HepG2 (cell line): ENCODE measurements at regions not wholly inside any gene's neighbourhood (a gene's known extent, or its start where the extent isn't known, plus 50 kb on each side); places are given as distances from the start of the nearest gene placed in this dataset.

ENCODE experiments used
- ATAC-seq: fragments of 200-7000 bp; cut with Tn5 transposase; 3 replicates; pipeline ENCODE4 v1.9.1; 2020; ENCODE audit warnings: mild to moderate bottlenecking, moderate library complexity
- BruUV-seq: library from RNA; stranded (reverse); fragments of 400-500 nt; replicated peaks from 2 replicates; lab custom pipeline; 2021; lab: Mats Ljungman, UMichigan
- CTCF ChIA-PET: fragments of 300-600 bp; formaldehyde crosslinking; extraction: SDS; loops from one replicate; lab custom pipeline; 2021; ENCODE audit warnings: low total read pairs, inconsistent platforms, low intra/inter-chr PET ratio; lab: Yijun Ruan, JAX
- POLR2A ChIA-PET: fragments of 350-600 bp; sonication (Branson Sonifier 250); formaldehyde crosslinking; loops from one replicate; lab custom pipeline; 2020; ENCODE audit warnings: antibody characterized with exemption, inconsistent platforms; lab: Yijun Ruan, JAX
- DNase-seq: peaks from one replicate; pipeline ENCODE4 v3.0.0-alpha.2; 2015; ENCODE audit warnings: low spot score
- FAIRE-seq: peaks from 3 replicates; lab custom pipeline; 2011; peaks lifted over from hg19 to GRCh38; lab: Jason Lieb, UNC
- H2AFZ ChIP-seq: one replicate; pipeline ENCODE4 v1.6.1; 2011; ENCODE audit warnings: low read length, inconsistent platforms
- H3K27ac ChIP-seq: fragments of 300-600 bp; 3 replicates; pipeline ENCODE4 v1.8.0; 2011; ENCODE audit warnings: mixed run types, mild to moderate bottlenecking, mixed read lengths, low read length, inconsistent platforms; ENCODE audit not compliant: insufficient read depth; ENCODE audit errors: extremely low read length
- H3K27me3 ChIP-seq, 2 experiments: fragments of 200-600 bp in 1 of 2; 2 replicates in 1 of 2; 3 replicates in 1 of 2; pipeline versions ENCODE4 v1.6.0 to v1.8.0; 2011; ENCODE audit warnings: low read length in 2 of 2, mild to moderate bottlenecking in 2 of 2, moderate library complexity in 2 of 2, inconsistent platforms in 1 of 2; ENCODE audit not compliant: insufficient read depth in 2 of 2, control insufficient read depth in 1 of 2
- H3K36me3 ChIP-seq, 2 experiments: fragments of 200-600 bp in 1 of 2; replicated peaks in 1 of 2; 2 replicates in 1 of 2; 3 replicates in 1 of 2; pipeline versions ENCODE4 v1.5.1 to v1.8.0; 2011; ENCODE audit warnings: low read length in 2 of 2, inconsistent platforms in 1 of 2; ENCODE audit not compliant: insufficient read depth in 2 of 2, control insufficient read depth in 1 of 2
- H3K4me1 ChIP-seq: 2 replicates; pipeline ENCODE4 v1.5.1; 2012; ENCODE audit warnings: low read length, inconsistent platforms; ENCODE audit not compliant: insufficient read depth
- H3K4me2 ChIP-seq: 2 replicates; pipeline ENCODE4 v1.6.0; 2011; ENCODE audit warnings: low read depth, low read length, inconsistent platforms
- H3K4me3 ChIP-seq, 3 experiments: fragments of 200-600 bp in 1 of 3; sonication (generic), shearing (Covaris generic) in 1 of 3; replicated peaks in 1 of 3; 2 replicates each; pipeline ENCODE4 v1.5.1; 2011 to 2016; ENCODE audit warnings: low read length in 3 of 3, inconsistent platforms in 2 of 3, low read depth in 2 of 3, mild to moderate bottlenecking in 2 of 3, control low read depth in 1 of 3, mixed read lengths in 1 of 3; ENCODE audit not compliant: insufficient read depth in 1 of 3
- H3K79me2 ChIP-seq: one replicate; pipeline ENCODE4 v1.6.1; 2011; ENCODE audit warnings: low read length, inconsistent platforms; ENCODE audit not compliant: insufficient read depth
- H3K9ac ChIP-seq: 2 replicates; pipeline ENCODE4 v1.6.0; 2011; ENCODE audit warnings: mild to moderate bottlenecking, low read depth, low read length, inconsistent platforms; ENCODE audit not compliant: insufficient read depth
- H3K9me3 ChIP-seq: 2 replicates; pipeline ENCODE4 v1.5.1; 2012; ENCODE audit warnings: mild to moderate bottlenecking, low read length
- H4K20me1 ChIP-seq: 2 replicates; pipeline ENCODE4 v1.6.0; 2011; ENCODE audit warnings: inconsistent platforms, mild to moderate bottlenecking, low read length, moderate library complexity; ENCODE audit not compliant: insufficient read depth
- THAP9 ChIP-seq: sonication (generic); formaldehyde crosslinking; IDR thresholded peaks from 2 replicates; pipeline ENCODE4; 2020; ENCODE audit warnings: missing genetic modification reagents, mild to moderate bottlenecking, borderline replicate concordance
- ZNF652 ChIP-seq: IDR thresholded peaks from 2 replicates; pipeline ENCODE4 v1.6.1; 2016; ENCODE audit warnings: low read depth, borderline replicate concordance
- ZNF776 ChIP-seq: sonication (generic); formaldehyde crosslinking; IDR thresholded peaks from 2 replicates; pipeline ENCODE4 v1.4.0; 2020; ENCODE audit warnings: mild to moderate bottlenecking, missing genetic modification reagents
- ZSCAN20 ChIP-seq: sonication (generic); formaldehyde crosslinking; IDR thresholded peaks from 2 replicates; pipeline ENCODE4 v1.4.0; 2020; ENCODE audit warnings: missing genetic modification reagents, mild to moderate bottlenecking, borderline replicate concordance
- ZSCAN25 ChIP-seq: sonication (generic); formaldehyde crosslinking; IDR thresholded peaks from 2 replicates; pipeline ENCODE4 v1.8.0; 2022; ENCODE audit warnings: mild to moderate bottlenecking, missing genetic modification reagents
- whole genome bisulfite sequencing: methylation state at CpG from one replicate; pipeline ENCODE4 v1.1.6; 2017; ENCODE audit warnings: low lambda C conversion rate; 5-methylcytosine and 5-hydroxymethylcytosine counted together
- in situ Hi-C: cut with HindIII; loops from 2 replicates; pipeline ENCODE4 v1.10.0; 2017; ENCODE audit warnings: low pct_unique_long_range_greater_than_20kb; ENCODE audit not compliant: extremely low pct_ligation_motif_present
- intact Hi-C: fragments of 100-400 bp; cut with micrococcal nuclease; formaldehyde crosslinking; loops from one replicate; pipeline ENCODE4 v1.10.0; 2022; ENCODE audit not compliant: unreplicated experiment
- TF ChIP-seq, protein P1 (sequence below): sonication (generic); formaldehyde crosslinking; IDR thresholded peaks from 2 replicates; pipeline ENCODE4 v1.8.0; 2022; ENCODE audit warnings: mild to moderate bottlenecking, missing genetic modification reagents, borderline replicate concordance
- TF ChIP-seq, protein P2 (sequence below): sonication (generic); formaldehyde crosslinking; IDR thresholded peaks from 2 replicates; pipeline ENCODE4 v1.8.0; 2022; ENCODE audit warnings: missing genetic modification reagents, mild to moderate bottlenecking, inconsistent platforms, borderline replicate concordance
- TF ChIP-seq, protein P3 (sequence below): sonication (generic); formaldehyde crosslinking; IDR thresholded peaks from 2 replicates; pipeline ENCODE4 v1.4.0; 2020; ENCODE audit warnings: missing genetic modification reagents; ENCODE audit errors: not compliant biosample characterization

- FAIRE-seq (no peak), ATAC-seq (no peak), DNase-seq (no peak)
- no peak overlapping the region for H2AFZ ChIP-seq
- H3K9me3 ChIP-seq = no peaks in the 10 kb centered on the region
- no peak overlapping the region for H3K4me3 ChIP-seq
- no peaks in the 10 kb centered on the region for H3K79me2 ChIP-seq
- TF ChIP-seq ZSCAN25 (CRISPR knock-in tag) = no peak
- TF ChIP-seq ZNF776 = no peak
- TF ChIP-seq THAP9 (CRISPR knock-in tag) = no peak
- H3K27me3 ChIP-seq = no peaks in the 10 kb centered on the region
- no peak overlapping the region for H3K4me2 ChIP-seq
- H3K27ac ChIP-seq = no peak overlapping the region
- no peak overlapping the region for H3K9ac ChIP-seq
- no peaks in the 10 kb centered on the region for H3K4me1 ChIP-seq
- no peaks in the 10 kb centered on the region for H3K36me3 ChIP-seq
- intact Hi-C loops (no loop called here), in situ Hi-C loops (no loop called here)
- H4K20me1 ChIP-seq = no peaks in the 10 kb centered on the region
- 7% methylated on average over 2 of the region's 2 CpGs for WGBS
- ChIA-PET CTCF (no interaction called here), POLR2A (no interaction called here)
- BruUV-seq = no TSS peak
These were observed 289.6 kb downstream of the MED10 start for GRCh38 chr5:6088706-6089105.

DNA sequence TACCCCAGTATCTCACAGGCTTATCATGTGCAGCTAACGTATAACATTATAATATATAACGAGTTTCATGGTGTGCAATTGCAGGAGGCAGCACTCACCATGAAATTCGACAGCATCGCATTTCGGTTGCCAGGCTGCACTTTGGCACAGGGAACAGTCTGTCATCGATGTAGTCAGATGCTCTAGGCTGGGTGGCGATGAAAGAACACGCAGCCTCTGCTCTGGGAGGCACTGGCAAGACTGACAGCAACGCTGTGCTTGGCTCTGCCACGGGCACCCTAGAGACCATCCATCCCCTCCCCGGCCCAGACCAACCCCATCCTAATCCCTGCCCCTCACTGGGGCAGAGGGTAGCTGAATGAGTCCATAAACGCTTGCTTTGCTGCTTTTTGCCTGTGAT is 290.8 kb downstream of the MED10 start:
- FAIRE-seq (no peak), ATAC-seq (no peak), DNase-seq (no peak)
- intact Hi-C loops (no loop called here), in situ Hi-C loops (no loop called here)
- no peak overlapping the region for H3K9ac ChIP-seq
- H3K27me3 ChIP-seq = no peaks in the 10 kb centered on the region
- H3K4me2 ChIP-seq = no peak overlapping the region
- ChIA-PET POLR2A (no interaction called here), CTCF (no interaction called here)
- no TSS peak for BruUV-seq
- no peaks in the 10 kb centered on the region for H3K9me3 ChIP-seq
- H3K79me2 ChIP-seq = no peaks in the 10 kb centered on the region
- no peak overlapping the region for H2AFZ ChIP-seq
- H3K27ac ChIP-seq = no peak overlapping the region
- H3K36me3 ChIP-seq = no peaks in the 10 kb centered on the region
- H4K20me1 ChIP-seq = no peaks in the 10 kb centered on the region
- H3K4me3 ChIP-seq = no peak overlapping the region
- H3K4me1 ChIP-seq = no peaks in the 10 kb centered on the region
- WGBS = 33% methylated on average over 7 of the region's 12 CpGs
- no peak for TF ChIP-seq ZSCAN20 (CRISPR knock-in tag)
- TF ChIP-seq, protein P1, sequence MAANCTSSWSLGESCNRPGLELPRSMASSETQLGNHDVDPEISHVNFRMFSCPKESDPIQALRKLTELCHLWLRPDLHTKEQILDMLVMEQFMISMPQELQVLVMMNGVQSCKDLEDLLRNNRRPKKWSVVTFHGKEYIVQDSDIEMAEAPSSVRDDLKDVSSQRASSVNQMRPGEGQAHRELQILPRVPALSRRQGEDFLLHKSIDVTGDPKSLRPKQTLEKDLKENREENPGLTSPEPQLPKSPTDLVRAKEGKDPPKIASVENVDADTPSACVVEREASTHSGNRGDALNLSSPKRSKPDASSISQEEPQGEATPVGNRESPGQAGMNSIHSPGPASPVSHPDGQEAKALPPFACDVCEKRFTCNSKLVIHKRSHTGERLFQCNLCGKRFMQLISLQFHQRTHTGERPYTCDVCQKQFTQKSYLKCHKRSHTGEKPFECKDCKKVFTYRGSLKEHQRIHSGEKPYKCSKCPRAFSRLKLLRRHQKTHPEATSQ = no peak
- TF ChIP-seq, protein P2, sequence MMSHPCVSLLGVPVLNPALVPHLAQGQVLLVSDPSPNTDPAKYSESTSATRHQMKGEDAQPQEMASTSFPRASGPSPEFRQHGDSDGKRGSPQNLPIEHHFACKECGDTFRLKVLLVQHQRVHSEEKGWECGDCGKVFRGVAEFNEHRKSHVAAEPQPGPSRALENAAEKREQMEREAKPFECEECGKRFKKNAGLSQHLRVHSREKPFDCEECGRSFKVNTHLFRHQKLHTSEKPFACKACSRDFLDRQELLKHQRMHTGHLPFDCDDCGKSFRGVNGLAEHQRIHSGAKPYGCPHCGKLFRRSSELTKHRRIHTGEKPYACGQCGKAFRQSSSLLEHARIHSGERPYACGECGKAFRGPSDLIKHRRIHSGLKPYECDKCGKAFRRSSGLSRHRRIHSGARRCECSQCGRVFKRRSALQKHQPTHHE (CRISPR knock-in tag) = no peak
- TF ChIP-seq THAP9 (CRISPR knock-in tag) = no peak
- TF ChIP-seq ZNF652 (CRISPR knock-in tag) = no peak
- TF ChIP-seq, protein P3, sequence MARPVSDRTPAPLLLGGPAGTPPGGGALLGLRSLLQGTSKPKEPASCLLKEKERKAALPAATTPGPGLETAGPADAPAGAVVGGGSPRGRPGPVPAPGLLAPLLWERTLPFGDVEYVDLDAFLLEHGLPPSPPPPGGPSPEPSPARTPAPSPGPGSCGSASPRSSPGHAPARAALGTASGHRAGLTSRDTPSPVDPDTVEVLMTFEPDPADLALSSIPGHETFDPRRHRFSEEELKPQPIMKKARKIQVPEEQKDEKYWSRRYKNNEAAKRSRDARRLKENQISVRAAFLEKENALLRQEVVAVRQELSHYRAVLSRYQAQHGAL (CRISPR knock-in tag) = no peak
